NCI-H1930 (cell line): ENCODE measurements at regions not wholly inside any gene's neighbourhood (a gene's known extent, or its start where the extent isn't known, plus 50 kb on each side); places are given as distances from the start of the nearest gene placed in this dataset.

Experiments used
- DNase-seq, 2 experiments: peaks; one replicate each; lab custom pipeline; 2025; lab: John Stamatoyannopoulos, UW

GRCh38 chr15:77709135-77709886, 76.6 kb upstream of the LINGO1 start:
- DNase-seq, result no peak

- DNase-seq, result no peak
These were observed 74.0 kb upstream of the LINGO1 start for GRCh38 chr15:77706482-77707244.

DNA sequence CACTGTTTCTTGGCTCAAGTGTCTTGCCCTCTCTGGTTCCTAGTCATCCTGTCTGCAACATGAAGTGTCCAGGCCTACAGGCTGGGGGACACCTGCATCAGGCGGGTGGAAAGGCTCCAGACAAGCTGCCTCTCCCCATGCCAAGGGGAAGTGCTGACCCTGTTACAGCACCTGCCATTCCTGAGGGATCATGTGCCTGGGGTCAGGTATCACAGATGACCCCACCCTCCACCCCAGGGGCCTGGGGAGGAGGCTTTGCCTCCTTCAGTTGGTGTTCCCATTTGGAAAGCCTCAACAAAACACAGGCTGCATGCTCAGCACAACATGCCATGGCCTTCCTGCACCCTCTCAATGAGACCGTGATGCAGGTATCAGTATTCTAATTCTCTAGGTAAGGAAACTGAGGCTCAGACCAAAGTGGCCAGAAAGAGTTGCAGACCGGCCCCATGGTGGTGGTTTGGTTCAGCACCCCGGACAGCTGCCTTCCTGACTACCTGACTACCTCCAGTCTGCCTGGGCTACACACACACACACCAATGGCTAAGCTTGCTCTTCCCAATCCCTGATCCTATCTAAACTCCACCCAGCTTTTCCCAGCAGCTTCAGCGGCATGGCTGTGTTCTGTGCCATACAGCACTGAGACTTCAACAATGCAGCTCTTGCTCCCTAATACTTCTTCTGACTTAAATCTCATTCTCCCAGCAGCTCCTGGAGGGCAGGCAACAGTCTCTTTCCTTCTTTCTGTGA, 69.7 kb upstream of the LINGO1 start:
- no peak for DNase-seq

DNA sequence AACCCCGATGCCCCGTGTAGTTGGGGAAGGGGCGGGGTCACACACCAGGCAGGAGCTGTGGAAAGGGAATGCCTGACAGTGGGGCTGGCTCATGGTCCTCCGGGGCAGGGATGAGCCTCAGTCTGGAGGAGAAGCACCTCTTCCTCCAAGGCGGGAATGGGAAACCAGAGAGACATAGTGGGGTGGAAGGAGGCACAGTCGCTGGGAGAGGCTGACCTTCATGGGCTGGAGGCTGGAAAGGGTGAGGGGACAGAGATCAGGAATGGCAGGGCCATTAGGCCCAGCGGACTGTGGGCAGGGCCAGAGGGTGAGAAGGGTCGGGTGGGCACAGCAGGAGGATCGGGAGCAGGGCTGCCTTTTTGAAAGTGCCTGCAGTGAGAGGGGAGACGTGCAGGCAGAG, 65.8 kb upstream of the LINGO1 start:
- no peak for DNase-seq

GRCh38 chr15:77697893-77698292, 65.2 kb upstream of the LINGO1 start:
- no peak for DNase-seq

- DNase-seq, result no peak
These were observed 64.2 kb upstream of the LINGO1 start for GRCh38 chr15:77696871-77697270.

DNA sequence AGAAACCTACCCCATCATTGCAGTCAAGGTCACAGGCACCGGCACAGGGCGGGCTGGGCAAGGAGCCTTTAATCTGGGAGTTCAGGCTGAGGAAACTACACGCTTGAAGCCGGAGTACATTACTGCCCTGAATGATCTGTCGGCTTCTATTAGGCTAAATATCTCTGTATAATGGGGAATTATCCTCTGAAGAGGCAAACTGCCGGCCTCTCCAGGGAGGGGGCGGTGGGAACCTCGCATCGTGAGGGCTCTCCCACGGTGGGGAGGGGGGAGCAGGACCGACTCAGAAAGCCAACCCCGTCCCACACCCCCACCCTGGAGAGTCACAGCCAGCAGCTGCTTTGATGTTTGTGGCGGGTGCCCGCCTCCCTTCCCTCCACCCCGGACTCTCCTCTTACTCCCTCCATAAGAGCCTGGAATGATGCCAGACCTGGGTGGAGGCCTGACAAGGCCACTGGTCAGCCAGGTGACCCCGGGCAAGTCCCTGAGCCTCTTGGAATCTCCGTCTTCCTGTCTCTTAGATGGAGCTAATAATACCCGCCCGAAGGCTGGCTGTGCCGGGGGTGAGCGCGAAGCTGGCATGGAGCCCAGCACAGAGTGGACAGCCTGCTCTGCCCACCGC, 63.4 kb upstream of the LINGO1 start:
- no peak for DNase-seq

DNA sequence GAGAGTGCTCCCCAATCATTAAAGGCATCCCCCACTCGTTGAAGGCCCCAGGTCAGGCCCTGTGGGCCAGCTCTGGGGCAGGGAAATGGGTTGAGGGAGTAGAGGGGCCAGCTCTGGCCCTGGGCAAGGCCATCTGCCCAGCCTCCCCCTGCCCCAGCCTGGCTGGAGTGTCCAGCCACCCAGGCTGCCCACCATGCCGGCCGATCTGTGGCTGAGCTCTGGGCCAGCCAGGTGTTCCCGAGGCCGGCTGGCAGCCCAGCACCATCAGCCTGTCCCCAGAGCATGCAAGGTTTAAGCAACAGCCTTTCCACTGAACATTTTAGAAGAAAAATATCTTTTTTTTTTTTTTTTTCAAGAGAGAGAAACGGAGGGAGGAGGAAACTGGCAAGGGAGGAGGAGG, 62.8 kb upstream of the LINGO1 start:
- DNase-seq, result no peak

DNA sequence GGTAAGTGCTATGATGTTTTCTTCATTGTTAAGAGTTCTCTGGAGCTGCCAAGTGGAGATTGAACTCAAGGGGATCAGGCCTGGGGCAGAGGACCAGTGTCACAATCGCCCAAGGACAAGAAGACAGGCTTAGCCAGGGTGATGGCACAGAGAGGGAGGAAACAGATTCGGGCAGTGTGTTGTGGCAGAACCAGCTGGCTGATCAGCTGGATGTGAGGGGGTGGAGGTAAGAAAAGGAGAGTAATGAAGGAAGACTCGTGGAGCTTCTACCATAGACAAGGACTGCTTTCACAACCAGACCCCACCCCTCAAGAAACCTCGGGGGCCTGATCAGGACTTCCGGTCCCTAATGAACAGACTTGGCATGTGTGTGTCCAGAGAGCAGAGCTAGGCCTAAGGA, 60.9 kb upstream of the LINGO1 start:
- DNase-seq, result no peak

DNA sequence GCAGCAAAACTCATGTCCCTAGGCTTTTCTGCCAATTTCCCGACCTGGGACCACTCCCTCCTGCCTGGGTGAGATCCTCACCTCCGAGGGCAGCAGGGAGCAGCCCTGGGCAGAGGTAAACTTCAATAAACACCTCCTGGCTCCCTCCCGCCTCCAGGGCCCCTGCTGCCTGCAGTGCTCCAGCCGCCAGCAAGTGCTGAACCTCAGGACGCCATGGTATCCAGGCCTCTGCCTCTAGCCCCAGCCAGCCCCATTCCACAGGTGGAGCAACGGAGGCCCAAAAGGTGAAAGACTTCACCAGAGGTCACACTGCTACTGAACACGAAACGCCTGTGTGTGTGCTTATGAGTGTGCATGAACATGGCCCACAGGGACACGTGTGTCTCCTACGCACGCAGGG, 59.9 kb upstream of the LINGO1 start:
- no peak for DNase-seq

DNA sequence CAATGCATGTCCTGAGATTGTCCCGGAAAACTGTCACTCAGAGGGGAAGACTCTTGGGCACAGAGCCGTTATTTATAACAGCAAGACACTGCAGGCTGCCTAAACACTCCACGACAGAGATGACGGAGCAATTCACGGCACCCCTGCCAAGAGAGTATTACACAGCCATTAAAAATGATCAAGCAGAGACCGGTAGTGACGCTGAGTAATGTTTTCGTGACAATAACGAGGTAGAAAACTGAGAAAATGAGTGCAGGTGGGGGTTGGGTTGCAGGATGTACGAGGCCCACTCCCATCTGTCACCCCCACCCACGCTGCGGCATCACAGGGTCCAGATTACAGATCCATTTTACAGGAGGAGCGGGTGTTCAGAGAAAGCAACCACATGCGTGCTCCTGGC, 58.9 kb upstream of the LINGO1 start:
- no peak for DNase-seq

GRCh38 chr15:77689821-77690220, 57.1 kb upstream of the LINGO1 start:
- no peak for DNase-seq

- DNase-seq, result no peak
These were observed 56.0 kb upstream of the LINGO1 start for GRCh38 chr15:77688693-77689092.

DNA sequence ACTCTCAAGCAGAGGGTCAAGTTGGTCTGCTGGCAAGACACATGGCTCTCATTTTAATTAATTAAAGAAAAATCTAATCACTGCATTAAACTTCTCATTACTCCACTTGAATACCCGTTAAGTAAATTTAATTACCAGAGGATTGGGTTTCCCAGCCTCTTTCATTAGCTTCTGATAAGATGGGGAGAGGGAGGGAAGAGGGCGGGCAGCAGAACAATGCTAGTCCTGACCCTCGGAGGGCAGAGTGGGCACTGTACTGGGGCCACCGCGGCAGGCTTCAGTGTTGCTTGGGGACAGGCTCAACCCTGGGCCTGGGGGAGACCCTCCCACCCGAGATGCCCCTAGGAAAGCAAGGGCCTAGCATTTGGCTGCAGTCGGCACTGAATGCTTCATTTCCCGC, 55.6 kb upstream of the LINGO1 start:
- DNase-seq, result no peak

- no peak for DNase-seq
These were observed 52.5 kb upstream of the LINGO1 start for GRCh38 chr15:77685082-77685815.

DNA sequence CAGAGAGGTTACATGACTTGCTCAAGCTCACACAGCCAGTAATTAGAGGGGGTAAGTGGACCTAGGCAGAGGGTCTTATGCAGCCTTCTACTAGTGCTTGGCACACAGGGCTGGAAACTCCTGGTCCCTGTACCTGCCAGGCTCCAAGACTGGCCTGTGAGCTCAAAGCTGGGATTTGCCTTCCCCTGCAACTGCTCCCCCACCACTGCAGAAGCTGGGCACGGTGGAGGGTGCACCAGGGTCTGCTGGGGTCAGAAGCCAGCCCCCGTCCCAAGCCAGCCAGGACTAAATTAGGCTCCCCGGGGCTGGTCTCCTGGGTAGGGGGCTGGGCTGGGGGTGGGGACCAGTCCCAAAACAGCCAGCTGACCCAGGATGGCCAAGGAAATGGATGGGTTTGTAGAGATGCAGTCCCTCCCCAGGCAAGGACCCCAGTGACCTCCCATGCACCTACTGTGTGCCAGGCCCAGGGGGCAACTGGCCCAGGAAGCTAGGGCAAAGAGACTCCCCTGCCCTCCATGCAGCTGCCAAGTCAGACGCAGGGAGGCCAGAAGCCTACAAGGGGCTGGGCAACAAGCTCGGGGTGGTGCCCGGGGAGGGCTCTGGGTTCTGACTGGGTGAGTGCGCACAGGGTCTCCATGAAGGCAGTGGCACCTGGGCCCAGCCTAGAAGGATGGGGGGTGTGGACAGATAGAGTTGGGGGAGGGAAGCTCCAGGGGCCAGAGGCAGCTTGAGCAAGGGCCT, 51.8 kb upstream of the LINGO1 start:
- DNase-seq, result no peak

DNA sequence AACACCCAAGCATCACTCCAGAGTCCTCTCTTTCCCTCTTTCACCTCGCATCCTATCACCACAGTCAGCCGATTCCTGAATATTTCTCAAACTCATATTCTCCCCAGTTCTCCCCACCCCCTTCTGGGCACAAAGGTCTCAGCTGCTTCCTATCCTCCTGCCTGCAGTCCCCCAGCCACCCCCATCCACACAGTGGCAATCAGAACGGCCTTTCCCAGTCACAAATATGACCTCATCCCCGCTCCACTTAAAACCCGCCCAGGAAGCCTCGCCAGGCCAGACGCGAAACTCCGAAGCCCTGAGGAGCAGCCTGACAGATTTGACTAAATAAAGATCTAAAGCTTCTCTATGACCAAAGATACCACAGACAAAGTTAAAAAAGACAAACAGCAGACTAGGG, 49.9 kb upstream of the LINGO1 start:
- no peak for DNase-seq
